SJCRH30 (cell line): ENCODE measurements at regions not wholly inside any gene's neighbourhood (a gene's known extent, or its start where the extent isn't known, plus 50 kb on each side); places are given as distances from the start of the nearest gene placed in this dataset.

Source experiments
- DNase-seq, 2 experiments: peaks; one replicate each; pipeline ENCODE4 v3.0.0-alpha.2; 2015 to 2020
- H3K27ac ChIP-seq: fragments of 250-450 bp; sonication (Bioruptor Pico); 2 replicates; pipeline ENCODE4 v1.5.1; 2020; ENCODE audit warnings: mild to moderate bottlenecking, moderate library complexity
- H3K27me3 ChIP-seq: fragments of 250-450 bp; sonication (Bioruptor Pico); 2 replicates; pipeline ENCODE4 v1.5.1; 2020; ENCODE audit warnings: mild to moderate bottlenecking, moderate library complexity
- H3K36me3 ChIP-seq: fragments of 250-450 bp; sonication (Bioruptor Pico); 2 replicates; pipeline ENCODE4 v1.5.1; 2020; ENCODE audit warnings: mild to moderate bottlenecking, moderate library complexity
- H3K4me1 ChIP-seq: fragments of 250-450 bp; sonication (Bioruptor Pico); 2 replicates; pipeline ENCODE4 v1.5.1; 2020; ENCODE audit warnings: mild to moderate bottlenecking, moderate library complexity
- H3K4me3 ChIP-seq: fragments of 250-450 bp; sonication (Bioruptor Pico); 2 replicates; pipeline ENCODE4 v1.5.1; 2020; ENCODE audit warnings: mild to moderate bottlenecking, moderate library complexity
- H3K9me3 ChIP-seq: fragments of 250-450 bp; sonication (Bioruptor Pico); replicated peaks from 2 replicates; pipeline ENCODE4 v1.5.1; 2020; ENCODE audit warnings: mild to moderate bottlenecking, moderate library complexity

- Histone ChIP-seq H3K27ac (no peak overlapping the region), H3K27me3 (no peaks in the 10 kb centered on the region)
- DNase-seq = no peak
These were observed 60.5 kb downstream of the NR2F2 start for GRCh38 chr15:96390986-96391385.

GRCh38 chr15:96392380-96393208, 62.1 kb downstream of the NR2F2 start:
- DNase-seq = no peak
- no peaks in the 10 kb centered on the region for H3K4me1 ChIP-seq
- no peaks in the 10 kb centered on the region for H3K36me3 ChIP-seq
- H3K27me3 ChIP-seq = no peaks in the 10 kb centered on the region
- H3K27ac ChIP-seq = no peak overlapping the region
- no peaks in the 10 kb centered on the region for H3K9me3 ChIP-seq
- no peak overlapping the region for H3K4me3 ChIP-seq

More at GRCh38 chr15:96390986-96391385, 60.5 kb downstream of the NR2F2 start:
- Histone ChIP-seq H3K4me3 (no peak overlapping the region), H3K36me3 (no peaks in the 10 kb centered on the region), H3K9me3 (no peaks in the 10 kb centered on the region), H3K4me1 (no peaks in the 10 kb centered on the region)

- Histone ChIP-seq H3K27ac (no peak overlapping the region), H3K4me3 (no peak overlapping the region), H3K4me1 (no peaks in the 10 kb centered on the region), H3K36me3 (no peaks in the 10 kb centered on the region), H3K27me3 (no peaks in the 10 kb centered on the region), H3K9me3 (no peaks in the 10 kb centered on the region)
- no peak for DNase-seq
These were observed 62.7 kb downstream of the NR2F2 start for GRCh38 chr15:96393209-96393513.

GRCh38 chr15:96395687-96396086, 65.2 kb downstream of the NR2F2 start:
- peak in 1 of 2 experiments; percentile 7 for DNase-seq
- H3K9me3 ChIP-seq = no peaks in the 10 kb centered on the region
- H3K27me3 ChIP-seq = no peaks in the 10 kb centered on the region
- 0 out of 2 replicates have a peak, but pooled peaks cover 5% of the 10 kb centered on the region for H3K4me1 ChIP-seq
- H3K4me3 ChIP-seq = no peak overlapping the region
- no peak overlapping the region for H3K27ac ChIP-seq
- no peaks in the 10 kb centered on the region for H3K36me3 ChIP-seq

GRCh38 chr15:96398776-96399175, 68.3 kb downstream of the NR2F2 start:
- Histone ChIP-seq H3K36me3 (no peaks in the 10 kb centered on the region), H3K27ac (no peak overlapping the region), H3K4me3 (no peak overlapping the region), H3K27me3 (no peaks in the 10 kb centered on the region), H3K4me1 (0 out of 2 replicates have a peak, but pooled peaks cover 5% of the 10 kb centered on the region), H3K9me3 (no peaks in the 10 kb centered on the region)
- DNase-seq = no peak

- Histone ChIP-seq H3K27me3 (no peaks in the 10 kb centered on the region), H3K27ac (no peak overlapping the region), H3K9me3 (no peaks in the 10 kb centered on the region), H3K36me3 (no peaks in the 10 kb centered on the region), H3K4me1 (0 out of 2 replicates have a peak, but pooled peaks cover 5% of the 10 kb centered on the region), H3K4me3 (no peak overlapping the region)
- peak in 1 of 2 experiments; percentile 35 for DNase-seq
These were observed 71.9 kb downstream of the NR2F2 start for GRCh38 chr15:96402403-96402802.

- Histone ChIP-seq H3K27me3 (no peaks in the 10 kb centered on the region), H3K4me1 (0 out of 2 replicates have a peak, but pooled peaks cover 5% of the 10 kb centered on the region), H3K4me3 (no peak overlapping the region), H3K36me3 (no peaks in the 10 kb centered on the region), H3K9me3 (no peaks in the 10 kb centered on the region), H3K27ac (no peak overlapping the region)
- DNase-seq = no peak
These were observed 72.6 kb downstream of the NR2F2 start for GRCh38 chr15:96403071-96403470.

GRCh38 chr15:96403932-96404331, 73.4 kb downstream of the NR2F2 start:
- no peak overlapping the region for H3K27ac ChIP-seq

GRCh38 chr15:96404560-96404959, 74.1 kb downstream of the NR2F2 start:
- Histone ChIP-seq H3K27me3 (no peaks in the 10 kb centered on the region), H3K4me3 (no peak overlapping the region), H3K27ac (no peak overlapping the region), H3K36me3 (no peaks in the 10 kb centered on the region), H3K4me1 (no peaks in the 10 kb centered on the region), H3K9me3 (no peaks in the 10 kb centered on the region)
- no peak for DNase-seq

More at GRCh38 chr15:96403932-96404331, 73.4 kb downstream of the NR2F2 start:
- Histone ChIP-seq H3K4me1 (0 out of 2 replicates have a peak, but pooled peaks cover under 1% of the 10 kb centered on the region), H3K9me3 (no peaks in the 10 kb centered on the region), H3K4me3 (no peak overlapping the region), H3K36me3 (no peaks in the 10 kb centered on the region), H3K27me3 (no peaks in the 10 kb centered on the region)
- DNase-seq = no peak

GRCh38 chr15:96406291-96406690, 75.8 kb downstream of the NR2F2 start:
- Histone ChIP-seq H3K27ac (no peak overlapping the region), H3K4me3 (no peak overlapping the region), H3K36me3 (no peaks in the 10 kb centered on the region), H3K27me3 (no peaks in the 10 kb centered on the region), H3K4me1 (no peaks in the 10 kb centered on the region), H3K9me3 (no peaks in the 10 kb centered on the region)
- DNase-seq = no peak

- Histone ChIP-seq H3K36me3 (no peaks in the 10 kb centered on the region), H3K4me3 (no peak overlapping the region), H3K27me3 (no peaks in the 10 kb centered on the region), H3K27ac (no peak overlapping the region), H3K9me3 (no peaks in the 10 kb centered on the region), H3K4me1 (no peaks in the 10 kb centered on the region)
- no peak for DNase-seq
These were observed 76.2 kb downstream of the NR2F2 start for GRCh38 chr15:96406701-96407100.

GRCh38 chr15:96407482-96407881, 77.0 kb downstream of the NR2F2 start:
- Histone ChIP-seq H3K27ac (no peak overlapping the region), H3K9me3 (no peaks in the 10 kb centered on the region), H3K4me3 (no peak overlapping the region), H3K4me1 (no peaks in the 10 kb centered on the region), H3K36me3 (no peaks in the 10 kb centered on the region), H3K27me3 (no peaks in the 10 kb centered on the region)
- DNase-seq = no peak

GRCh38 chr15:96408591-96409183, 78.2 kb downstream of the NR2F2 start:
- H3K4me3 ChIP-seq = no peak overlapping the region
- no peaks in the 10 kb centered on the region for H3K27me3 ChIP-seq
- no peak for DNase-seq
- no peak overlapping the region for H3K27ac ChIP-seq
- 0 out of 2 replicates have a peak, but pooled peaks cover 3% of the 10 kb centered on the region for H3K4me1 ChIP-seq
- H3K9me3 ChIP-seq = no peaks in the 10 kb centered on the region
- no peaks in the 10 kb centered on the region for H3K36me3 ChIP-seq

GRCh38 chr15:96409215-96410138, 79.0 kb downstream of the NR2F2 start:
- no peak overlapping the region for H3K4me3 ChIP-seq
- 0 out of 2 replicates have a peak, but pooled peaks cover 3% of the 10 kb centered on the region for H3K4me1 ChIP-seq
- no peaks in the 10 kb centered on the region for H3K9me3 ChIP-seq
- no peaks in the 10 kb centered on the region for H3K36me3 ChIP-seq
- no peaks in the 10 kb centered on the region for H3K27me3 ChIP-seq
- DNase-seq = no peak
- no peak overlapping the region for H3K27ac ChIP-seq
